ENCODE measurements at regions not wholly inside any gene's neighbourhood (a gene's known extent, or its start where the extent isn't known, plus 50 kb on each side); places are given as distances from the start of the nearest gene placed in this dataset.

DNA sequence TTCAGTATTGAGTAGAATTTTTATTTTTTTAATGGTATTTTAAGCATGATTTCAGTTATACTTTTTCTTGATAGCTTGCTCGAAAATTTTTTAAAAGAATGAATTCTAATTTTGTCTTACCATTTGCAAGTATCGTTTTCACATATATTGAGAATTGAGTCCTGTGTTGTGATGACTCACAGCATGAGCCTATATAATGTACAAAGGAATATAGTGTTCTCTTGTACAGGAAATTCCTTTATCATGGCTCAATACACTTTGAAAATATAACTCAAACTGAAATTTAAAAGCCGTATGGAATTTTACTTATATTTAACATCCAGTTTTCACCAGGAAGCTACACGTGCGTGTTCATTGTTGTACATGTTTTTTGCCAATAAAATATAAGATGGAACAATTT lies 161.1 kb upstream of the TMTC4 start:
- TF ChIP-seq, protein P1, sequence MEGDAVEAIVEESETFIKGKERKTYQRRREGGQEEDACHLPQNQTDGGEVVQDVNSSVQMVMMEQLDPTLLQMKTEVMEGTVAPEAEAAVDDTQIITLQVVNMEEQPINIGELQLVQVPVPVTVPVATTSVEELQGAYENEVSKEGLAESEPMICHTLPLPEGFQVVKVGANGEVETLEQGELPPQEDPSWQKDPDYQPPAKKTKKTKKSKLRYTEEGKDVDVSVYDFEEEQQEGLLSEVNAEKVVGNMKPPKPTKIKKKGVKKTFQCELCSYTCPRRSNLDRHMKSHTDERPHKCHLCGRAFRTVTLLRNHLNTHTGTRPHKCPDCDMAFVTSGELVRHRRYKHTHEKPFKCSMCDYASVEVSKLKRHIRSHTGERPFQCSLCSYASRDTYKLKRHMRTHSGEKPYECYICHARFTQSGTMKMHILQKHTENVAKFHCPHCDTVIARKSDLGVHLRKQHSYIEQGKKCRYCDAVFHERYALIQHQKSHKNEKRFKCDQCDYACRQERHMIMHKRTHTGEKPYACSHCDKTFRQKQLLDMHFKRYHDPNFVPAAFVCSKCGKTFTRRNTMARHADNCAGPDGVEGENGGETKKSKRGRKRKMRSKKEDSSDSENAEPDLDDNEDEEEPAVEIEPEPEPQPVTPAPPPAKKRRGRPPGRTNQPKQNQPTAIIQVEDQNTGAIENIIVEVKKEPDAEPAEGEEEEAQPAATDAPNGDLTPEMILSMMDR (IDR thresholded peaks at IDR 0.05): no peak
- no peak for TF ChIP-seq POLR2A (IDR thresholded peaks at IDR 0.05)
